Psoas muscle (tissue), 7 donors: ENCODE measurements at regions not wholly inside any gene's neighbourhood (a gene's known extent, or its start where the extent isn't known, plus 50 kb on each side); places are given as distances from the start of the nearest gene placed in this dataset.

ENCODE experiments used
- ATAC-seq, 4 donors: fragments of 200-7000 bp; cut with Tn5 transposase; one replicate each; pipeline ENCODE4 v1.9.1; 2020; ENCODE audit warnings: moderate library complexity in 3 of 4, mild to moderate bottlenecking in 2 of 4
- DNase-seq, 2 donors: peaks; one replicate each; pipeline ENCODE4 v3.0.0-alpha.2; 2020
- H3K27ac ChIP-seq: fragments of 200-600 bp; one replicate; pipeline ENCODE4 v1.8.0; 2022
- H3K27me3 ChIP-seq, 3 donors: fragments of 200-600 bp in 1 of 3; one replicate each; pipeline versions ENCODE4 v1.6.1 to v1.8.0; 2013 to 2022; ENCODE audit warnings: low read length in 2 of 3, mild to moderate bottlenecking in 2 of 3, moderate library complexity in 1 of 3; ENCODE audit not compliant: insufficient read depth in 3 of 3
- H3K36me3 ChIP-seq, 2 donors: fragments of 200-600 bp in 1 of 2; one replicate each; pipeline versions ENCODE4 v1.6.1 to v1.8.0; 2013 to 2022; ENCODE audit warnings: low read depth in 1 of 2, mild to moderate bottlenecking in 1 of 2, moderate library complexity in 1 of 2; ENCODE audit not compliant: insufficient read depth in 1 of 2
- H3K4me1 ChIP-seq: fragments of 200-600 bp; one replicate; pipeline ENCODE4 v1.8.0; 2022
- H3K4me3 ChIP-seq: fragments of 200-600 bp; one replicate; pipeline ENCODE4 v1.8.0; 2022; ENCODE audit warnings: mild to moderate bottlenecking
- H3K9me3 ChIP-seq: fragments of 200-600 bp; one replicate; pipeline ENCODE4 v1.8.0; 2022
- WGBS, 3 donors: extraction: QIAGEN DNeasy Blood & Tissue Kit; methylation state at CpG; one replicate each; pipeline versions ENCODE4 v1.1.6 to v1.1.7; 2013; 5-methylcytosine and 5-hydroxymethylcytosine counted together
- intact Hi-C, 2 donors: fragments of 100-400 bp; cut with DNase I; formaldehyde crosslinking; loops; one replicate each; pipeline versions ENCODE4 v1.11.0 to v1.14.2; 2022
- TF ChIP-seq, protein P1 (sequence below): fragments of 200-600 bp; IDR thresholded peaks from one replicate; pipeline ENCODE4 v1.8.0; 2022; ENCODE audit warnings: antibody characterized with exemption
- donor health status: healthy with polysubstance abuse.
- donor health status: DM: no; HTN: no; CAD: no; lungs with moderate emphysema.
- donor health status: Bipolar disorder and iron deficiency.
- donor health status: healthy.
- donor health status: DM: yes; HTN: yes; CAD: no.
- donor health status: DM: no; HTN: no; CAD: no.
- donor health status: DM: yes; HTN: yes; CAD: no.

- no peaks in the 10 kb centered on the region for H3K9me3 ChIP-seq
- intact Hi-C loops, result no loop called here
- WGBS, 3 donors, result 97% methylated on average over 4 of the region's 4 CpGs
- no peaks in the 10 kb centered on the region for H3K4me1 ChIP-seq
- H3K27me3 ChIP-seq, result no peaks in the 10 kb centered on the region
- ATAC-seq (no peak), DNase-seq (no peak)
- TF ChIP-seq, protein P1, sequence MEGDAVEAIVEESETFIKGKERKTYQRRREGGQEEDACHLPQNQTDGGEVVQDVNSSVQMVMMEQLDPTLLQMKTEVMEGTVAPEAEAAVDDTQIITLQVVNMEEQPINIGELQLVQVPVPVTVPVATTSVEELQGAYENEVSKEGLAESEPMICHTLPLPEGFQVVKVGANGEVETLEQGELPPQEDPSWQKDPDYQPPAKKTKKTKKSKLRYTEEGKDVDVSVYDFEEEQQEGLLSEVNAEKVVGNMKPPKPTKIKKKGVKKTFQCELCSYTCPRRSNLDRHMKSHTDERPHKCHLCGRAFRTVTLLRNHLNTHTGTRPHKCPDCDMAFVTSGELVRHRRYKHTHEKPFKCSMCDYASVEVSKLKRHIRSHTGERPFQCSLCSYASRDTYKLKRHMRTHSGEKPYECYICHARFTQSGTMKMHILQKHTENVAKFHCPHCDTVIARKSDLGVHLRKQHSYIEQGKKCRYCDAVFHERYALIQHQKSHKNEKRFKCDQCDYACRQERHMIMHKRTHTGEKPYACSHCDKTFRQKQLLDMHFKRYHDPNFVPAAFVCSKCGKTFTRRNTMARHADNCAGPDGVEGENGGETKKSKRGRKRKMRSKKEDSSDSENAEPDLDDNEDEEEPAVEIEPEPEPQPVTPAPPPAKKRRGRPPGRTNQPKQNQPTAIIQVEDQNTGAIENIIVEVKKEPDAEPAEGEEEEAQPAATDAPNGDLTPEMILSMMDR, result no peak
- H3K36me3 ChIP-seq, result no peaks in the 10 kb centered on the region
- no peak overlapping the region for H3K4me3 ChIP-seq
- H3K27ac ChIP-seq, result no peak overlapping the region
These were observed 79.6 kb downstream of the TEX51 start for GRCh38 chr2:126978333-126978732.

- Histone ChIP-seq H3K4me3 (no peak overlapping the region), H3K4me1 (no peaks in the 10 kb centered on the region), H3K9me3 (no peaks in the 10 kb centered on the region), H3K36me3 (no peaks in the 10 kb centered on the region), H3K27ac (no peak overlapping the region), H3K27me3 (no peaks in the 10 kb centered on the region)
- TF ChIP-seq, protein P1, result no peak
- intact Hi-C loops, result no loop called here
- 71 to 75% (median 71%) methylated on average over 7 of the region's 7 CpGs for WGBS, 3 donors
- ATAC-seq, result no peak
- DNase-seq, result no peak
These were observed 80.6 kb downstream of the TEX51 start for GRCh38 chr2:126979039-126980003.

DNA sequence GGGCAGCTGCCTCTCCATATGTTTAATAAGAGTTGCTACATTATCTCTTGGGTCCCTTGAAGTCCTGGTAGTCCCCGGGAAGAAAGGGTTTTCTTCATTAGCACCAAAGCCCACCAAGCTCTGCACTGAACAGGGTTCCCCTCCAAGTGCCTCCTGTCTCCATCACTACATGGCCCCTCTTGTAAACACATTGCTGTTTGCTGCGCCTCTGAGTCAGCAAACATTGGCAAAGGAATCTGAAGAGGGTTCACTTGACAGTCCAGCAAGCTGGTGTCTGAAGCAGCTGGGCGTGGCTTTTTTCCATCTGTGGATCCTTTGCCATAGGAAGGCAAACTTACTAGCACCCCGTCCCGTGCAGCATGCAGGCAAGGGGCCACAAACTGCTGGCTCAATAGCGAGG lies 82.8 kb downstream of the TEX51 start:
- no peak overlapping the region for H3K27ac ChIP-seq
- 63 to 73% (median 64%) methylated on average over 6 of the region's 6 CpGs for WGBS, 3 donors
- no peaks in the 10 kb centered on the region for H3K4me1 ChIP-seq
- no peaks in the 10 kb centered on the region for H3K9me3 ChIP-seq
- TF ChIP-seq, protein P1, result no peak
- DNase-seq (no peak), ATAC-seq (no peak)
- H3K27me3 ChIP-seq, result no peaks in the 10 kb centered on the region
- no peak overlapping the region for H3K4me3 ChIP-seq
- H3K36me3 ChIP-seq, result no peaks in the 10 kb centered on the region
- intact Hi-C loops, result no loop called here

GRCh38 chr2:126982935-126983334 lies 84.2 kb downstream of the TEX51 start:
- Histone ChIP-seq H3K27ac (no peak overlapping the region), H3K27me3 (peaks cover 0 to 3% (median 0%) of the 10 kb centered on the region in 3 donors), H3K9me3 (no peaks in the 10 kb centered on the region), H3K36me3 (no peaks in the 10 kb centered on the region), H3K4me3 (no peak overlapping the region), H3K4me1 (no peaks in the 10 kb centered on the region)
- DNase-seq, result no peak
- intact Hi-C loops, result no loop called here
- WGBS, 3 donors, result 87 to 92% (median 89%) methylated on average over 5 of the region's 5 CpGs
- no peak for ATAC-seq
- TF ChIP-seq, protein P1, result no peak
